ENCODE measurements at regions not wholly inside any gene's neighbourhood (a gene's known extent, or its start where the extent isn't known, plus 50 kb on each side); places are given as distances from the start of the nearest gene placed in this dataset.
"Not testable (repeated sequence)": the region's sequence is repeated elsewhere in the genome, so short reads cannot be mapped to it uniquely, and the experiment has no call there.

GRCh38 chr17:70446446-70446845 lies 277.1 kb downstream of the KCNJ2 start:
- Histone ChIP-seq H3K27ac (no peak overlapping the region), H3K4me3 (ENCODE audit: low read depth in 1 of 2, low read length in 1 of 2) (no peak overlapping the region), H3K27me3 (no peaks in the 10 kb centered on the region), H3K9me3 (no peaks in the 10 kb centered on the region), H3K4me1 (ENCODE audit: control insufficient read depth in 1 of 2, insufficient read depth in 1 of 2, low read depth in 1 of 2, low read length in 1 of 2) (no peaks in the 10 kb centered on the region), H3K36me3 (no peaks in the 10 kb centered on the region)
- TF ChIP-seq CTCF (IDR thresholded peaks at IDR 0.05) = no peak

GRCh38 chr17:70447588-70447987 lies 278.3 kb downstream of the KCNJ2 start:
- no peaks in the 10 kb centered on the region for H3K9me3 ChIP-seq

GRCh38 chr17:70453075-70453474 lies 283.7 kb downstream of the KCNJ2 start:
- H3K9me3 ChIP-seq = not testable (repeated sequence)

More at GRCh38 chr17:70447588-70447987, 278.3 kb downstream of the KCNJ2 start:
- no peaks in the 10 kb centered on the region for H3K36me3 ChIP-seq
- H3K27ac ChIP-seq = no peak overlapping the region
- no peak for TF ChIP-seq CTCF (IDR thresholded peaks at IDR 0.05)
- H3K4me1 ChIP-seq (ENCODE audit: control insufficient read depth in 1 of 2, insufficient read depth in 1 of 2, low read depth in 1 of 2, low read length in 1 of 2) = no peaks in the 10 kb centered on the region
- H3K27me3 ChIP-seq = no peaks in the 10 kb centered on the region
- H3K4me3 ChIP-seq (ENCODE audit: low read depth in 1 of 2, low read length in 1 of 2) = no peak overlapping the region

GRCh38 chr17:70454377-70454776 lies 285.0 kb downstream of the KCNJ2 start:
- no peak for TF ChIP-seq CTCF (IDR thresholded peaks at IDR 0.05)
- no peaks in the 10 kb centered on the region for H3K9me3 ChIP-seq
- H3K27ac ChIP-seq = no peak overlapping the region
- no peaks in the 10 kb centered on the region for H3K27me3 ChIP-seq
- H3K36me3 ChIP-seq = no peaks in the 10 kb centered on the region
- H3K4me1 ChIP-seq (ENCODE audit: control insufficient read depth in 1 of 2, insufficient read depth in 1 of 2, low read depth in 1 of 2, low read length in 1 of 2) = no peaks in the 10 kb centered on the region
- H3K4me3 ChIP-seq (ENCODE audit: low read depth in 1 of 2, low read length in 1 of 2) = no peak overlapping the region

More at GRCh38 chr17:70453075-70453474, 283.7 kb downstream of the KCNJ2 start:
- not testable (repeated sequence) for H3K36me3 ChIP-seq; H3K27ac ChIP-seq; H3K4me3 ChIP-seq (ENCODE audit: low read depth in 1 of 2, low read length in 1 of 2); H3K27me3 ChIP-seq; H3K4me1 ChIP-seq (ENCODE audit: control insufficient read depth in 1 of 2, insufficient read depth in 1 of 2, low read depth in 1 of 2, low read length in 1 of 2)

- no peak for TF ChIP-seq CTCF (IDR thresholded peaks at IDR 0.05)
- Histone ChIP-seq H3K27me3 (no peaks in the 10 kb centered on the region), H3K27ac (no peak overlapping the region), H3K9me3 (no peaks in the 10 kb centered on the region), H3K36me3 (no peaks in the 10 kb centered on the region), H3K4me1 (ENCODE audit: control insufficient read depth in 1 of 2, insufficient read depth in 1 of 2, low read depth in 1 of 2, low read length in 1 of 2) (no peaks in the 10 kb centered on the region), H3K4me3 (ENCODE audit: low read depth in 1 of 2, low read length in 1 of 2) (no peak overlapping the region)
Measured at GRCh38 chr17:70454908-70455307, 285.6 kb downstream of the KCNJ2 start.

- H3K9me3 ChIP-seq = no peaks in the 10 kb centered on the region
- no peaks in the 10 kb centered on the region for H3K36me3 ChIP-seq
- no peaks in the 10 kb centered on the region for H3K4me1 ChIP-seq (ENCODE audit: control insufficient read depth in 1 of 2, insufficient read depth in 1 of 2, low read depth in 1 of 2, low read length in 1 of 2)
- H3K27ac ChIP-seq = no peak overlapping the region
- H3K4me3 ChIP-seq (ENCODE audit: low read depth in 1 of 2, low read length in 1 of 2) = no peak overlapping the region
- no peak for TF ChIP-seq CTCF (IDR thresholded peaks at IDR 0.05)
- no peaks in the 10 kb centered on the region for H3K27me3 ChIP-seq
Measured at GRCh38 chr17:70464995-70465394, 295.7 kb downstream of the KCNJ2 start.
